Muscle of back (tissue), 3 donors: ENCODE measurements at regions not wholly inside any gene's neighbourhood (a gene's known extent, or its start where the extent isn't known, plus 50 kb on each side); places are given as distances from the start of the nearest gene placed in this dataset.

ENCODE experiments used
- DNase-seq, 3 donors: peaks; one replicate each; pipeline versions ENCODE4 v3.0.0 to v3.0.0-alpha.2; 2013

GRCh38 chr10:6648894-6649720 lies 69.0 kb upstream of the PRKCQ start:
- DNase-seq, result no peak

GRCh38 chr10:6647811-6648526 lies 67.9 kb upstream of the PRKCQ start:
- peak in 1 of 3 donors; percentile 13 for DNase-seq

GRCh38 chr10:6643962-6644361 lies 63.9 kb upstream of the PRKCQ start:
- DNase-seq, result no peak

- DNase-seq, result no peak
Observed at GRCh38 chr10:6642876-6643275, 62.8 kb upstream of the PRKCQ start.

- DNase-seq, result no peak
Observed at GRCh38 chr10:6640433-6641040, 60.5 kb upstream of the PRKCQ start.

- no peak for DNase-seq
Observed at GRCh38 chr10:6637053-6637452, 57.0 kb upstream of the PRKCQ start.

- no peak for DNase-seq
Observed at GRCh38 chr10:6635784-6636183, 55.7 kb upstream of the PRKCQ start.
